GM12892 (cell line): ENCODE measurements at regions not wholly inside any gene's neighbourhood (a gene's known extent, or its start where the extent isn't known, plus 50 kb on each side); places are given as distances from the start of the nearest gene placed in this dataset.

Experiments
- POLR2A ChIP-seq: IDR thresholded peaks from 2 replicates; pipeline ENCODE4 v1.6.1; 2011; ENCODE audit warnings: low read depth, low read length, control low read depth
- TAF1 ChIP-seq: IDR thresholded peaks from 2 replicates; pipeline ENCODE4 v1.6.1; 2011; ENCODE audit warnings: low read depth, mild to moderate bottlenecking, control low read depth, low read length, borderline replicate concordance

GRCh38 chr2:52936029-52936428 is 831.6 kb upstream of the CHAC2 start:
- TF ChIP-seq POLR2A = no peak
- no peak for TF ChIP-seq TAF1
